Neural cell (in vitro differentiated cells): ENCODE measurements at regions not wholly inside any gene's neighbourhood (a gene's known extent, or its start where the extent isn't known, plus 50 kb on each side); places are given as distances from the start of the nearest gene placed in this dataset.

Experiments used
- H2AFZ ChIP-seq: fragments of 200-600, 300-800 bp; sonication (generic), shearing (Covaris generic); 2 replicates; pipeline ENCODE4 v1.6.0; 2014; ENCODE audit warnings: low read depth, mild to moderate bottlenecking, antibody characterized with exemption, low read length, moderate library complexity
- H3F3A ChIP-seq: fragments of 200-600 bp; shearing (Covaris generic); 2 replicates; pipeline ENCODE4 v1.6.1; 2016; ENCODE audit warnings: mild to moderate bottlenecking, moderate library complexity, mixed read lengths, antibody characterized with exemption, low read length; ENCODE audit not compliant: insufficient read depth, poor library complexity, severe bottlenecking
- H3K27ac ChIP-seq: fragments of 200-600, 300-800 bp; sonication (generic), shearing (Covaris generic); 2 replicates; pipeline ENCODE4 v1.5.1; 2014; ENCODE audit warnings: mild to moderate bottlenecking, low read length, moderate library complexity
- H3K27me3 ChIP-seq: fragments of 300-800, 200-600 bp; sonication (generic), shearing (Covaris generic); 2 replicates; pipeline ENCODE4 v1.6.0; 2014; ENCODE audit warnings: mild to moderate bottlenecking, low read depth, low read length, moderate library complexity; ENCODE audit not compliant: insufficient read depth
- H3K36me3 ChIP-seq: fragments of 300-800, 200-600 bp; sonication (generic), shearing (Covaris generic); 2 replicates; pipeline ENCODE4 v1.5.1; 2014; ENCODE audit warnings: mild to moderate bottlenecking, antibody characterized with exemption, low read length, moderate library complexity; ENCODE audit not compliant: insufficient read depth
- H3K4me2 ChIP-seq: fragments of 300-800, 200-600 bp; sonication (generic), shearing (Covaris generic); 2 replicates; pipeline ENCODE4 v1.6.0; 2014; ENCODE audit warnings: mild to moderate bottlenecking, low read length
- H3K4me3 ChIP-seq: fragments of 300-800, 200-600 bp; sonication (generic), shearing (Covaris generic); 2 replicates; pipeline ENCODE4 v1.5.1; 2014; ENCODE audit warnings: mild to moderate bottlenecking, low read length, moderate library complexity
- H3K79me2 ChIP-seq: fragments of 200-600 bp; shearing (Covaris generic); replicated peaks from 2 replicates; pipeline ENCODE4 v1.6.0; 2014; ENCODE audit warnings: mild to moderate bottlenecking, low read length, moderate library complexity; ENCODE audit not compliant: insufficient read depth
- H3K9ac ChIP-seq: fragments of 300-800, 200-600 bp; sonication (generic), shearing (Covaris generic); 2 replicates; pipeline ENCODE4 v1.6.1; 2016; ENCODE audit warnings: mild to moderate bottlenecking, low read length, mixed read lengths
- H3K9me2 ChIP-seq: fragments of 200-600 bp; shearing (Covaris generic); 2 replicates; pipeline ENCODE4 v1.6.1; 2016; ENCODE audit warnings: mild to moderate bottlenecking, low read length, mixed read lengths; ENCODE audit not compliant: insufficient read depth
- H3K9me3 ChIP-seq: fragments of 200-600, 300-800 bp; sonication (generic), shearing (Covaris generic); 2 replicates; pipeline ENCODE4 v1.6.1; 2016; ENCODE audit warnings: mild to moderate bottlenecking, mixed run types, low read length, moderate library complexity, mixed read lengths
- H4K20me1 ChIP-seq: fragments of 200-600 bp; shearing (Covaris generic); 2 replicates; pipeline ENCODE4 v1.6.1; 2016; ENCODE audit warnings: mild to moderate bottlenecking, mixed run types; ENCODE audit not compliant: insufficient read depth
- CTCF ChIP-seq: fragments of 450-650 bp; IDR thresholded peaks from 2 replicates; pipeline ENCODE4 v1.5.1; 2014; ENCODE audit warnings: antibody characterized with exemption, mild to moderate bottlenecking, moderate library complexity; ENCODE audit not compliant: poor library complexity, severe bottlenecking
- EP300 ChIP-seq: fragments of 450-650 bp; conservative IDR thresholded peaks from 2 replicates; pipeline ENCODE4 v1.6.1; 2014; ENCODE audit warnings: antibody characterized with exemption, mild to moderate bottlenecking, moderate library complexity; ENCODE audit not compliant: poor library complexity, severe bottlenecking
- EZH2 ChIP-seq: fragments of 200-600, 300-800 bp; shearing (Covaris generic), sonication (generic); IDR thresholded peaks from 2 replicates; pipeline ENCODE4 v1.6.1; 2014; ENCODE audit warnings: antibody characterized with exemption, low read length, borderline replicate concordance, mild to moderate bottlenecking; ENCODE audit not compliant: insufficient read depth, poor library complexity, severe bottlenecking
- MXI1 ChIP-seq: fragments of 450-650 bp; conservative IDR thresholded peaks from 2 replicates; pipeline ENCODE4 v1.6.1; 2014; ENCODE audit warnings: antibody characterized with exemption, mild to moderate bottlenecking; ENCODE audit not compliant: poor library complexity, severe bottlenecking
- POLR2AphosphoS5 ChIP-seq: IDR thresholded peaks from 2 replicates; pipeline ENCODE4 v1.6.1; 2012
- RAD21 ChIP-seq: fragments of 450-650 bp; conservative IDR thresholded peaks from 2 replicates; pipeline ENCODE4 v1.6.1; 2014; ENCODE audit warnings: antibody characterized with exemption, mild to moderate bottlenecking, moderate library complexity
- REST ChIP-seq: IDR thresholded peaks from 2 replicates; pipeline ENCODE4 v1.6.1; 2012; ENCODE audit warnings: borderline replicate concordance
- SMC3 ChIP-seq: fragments of 450-650 bp; conservative IDR thresholded peaks from 2 replicates; pipeline ENCODE4 v1.6.1; 2014; ENCODE audit warnings: antibody characterized with exemption, mild to moderate bottlenecking, moderate library complexity; ENCODE audit not compliant: poor library complexity
- TAF1 ChIP-seq: IDR thresholded peaks from 2 replicates; pipeline ENCODE4 v1.6.1; 2012; ENCODE audit warnings: low read depth

GRCh38 chr3:14598143-14598569 lies 53.4 kb upstream of the CCDC174 start:
- Histone ChIP-seq H3K36me3 (no peaks in the 10 kb centered on the region), H3F3A (no peaks in the 10 kb centered on the region), H3K4me2 (peak overlapping the region; percentile 33), H4K20me1 (no peaks in the 10 kb centered on the region), H3K9ac (peak overlapping the region; percentile 63), H2AFZ (peak overlapping the region; percentile 42), H3K4me3 (peak overlapping the region; percentile 44), H3K79me2 (no peaks in the 10 kb centered on the region), H3K9me2 (no peaks in the 10 kb centered on the region), H3K27ac (peak overlapping the region; percentile 87), H3K27me3 (peaks cover 14% of the 10 kb centered on the region), H3K9me3 (no peaks in the 10 kb centered on the region)
- TF ChIP-seq RAD21 (no peak), CTCF (no peak), EZH2 (no peak), EP300 (peak; percentile 88), REST (peak; percentile 57), MXI1 (peak; percentile 44), POLR2AphosphoS5 (peak; percentile 87), SMC3 (no peak), TAF1 (peak; percentile 48)

GRCh38 chr3:14599488-14599887 lies 52.1 kb upstream of the CCDC174 start:
- no peaks in the 10 kb centered on the region for H3K9me3 ChIP-seq
- no peak overlapping the region for H2AFZ ChIP-seq
- no peaks in the 10 kb centered on the region for H3K79me2 ChIP-seq
- no peaks in the 10 kb centered on the region for H3K9me2 ChIP-seq
- peaks cover 14% of the 10 kb centered on the region for H3K27me3 ChIP-seq
- no peak overlapping the region for H3K9ac ChIP-seq
- H3K4me3 ChIP-seq = no peak overlapping the region
- H3K27ac ChIP-seq = peak overlapping the region; percentile 87
- no peaks in the 10 kb centered on the region for H3K36me3 ChIP-seq
- no peaks in the 10 kb centered on the region for H3F3A ChIP-seq
- TF ChIP-seq RAD21 = no peak
- TF ChIP-seq MXI1 = no peak
- no peak for TF ChIP-seq REST
- TF ChIP-seq SMC3 = no peak
- no peak for TF ChIP-seq POLR2AphosphoS5
- no peaks in the 10 kb centered on the region for H4K20me1 ChIP-seq
- no peak overlapping the region for H3K4me2 ChIP-seq
